ENCODE measurements at regions not wholly inside any gene's neighbourhood (a gene's known extent, or its start where the extent isn't known, plus 50 kb on each side); places are given as distances from the start of the nearest gene placed in this dataset.
"Not testable (repeated sequence)": the region's sequence is repeated elsewhere in the genome, so short reads cannot be mapped to it uniquely, and the experiment has no call there.

GRCh38 chr3:154973851-154974250, 106.3 kb upstream of the MME start:
- DNase-seq = no peak

GRCh38 chr3:154972951-154973350, 107.2 kb upstream of the MME start:
- DNase-seq = no peak

- peak; percentile 23 to 70 for DNase-seq
These were observed 108.3 kb upstream of the MME start for GRCh38 chr3:154971771-154972326.

GRCh38 chr3:154971341-154971740, 108.8 kb upstream of the MME start:
- DNase-seq = peak; percentile 8 to 11

GRCh38 chr3:154970797-154971196, 109.3 kb upstream of the MME start:
- peak; percentile 63 to 90 for DNase-seq

GRCh38 chr3:154969366-154969765, 110.8 kb upstream of the MME start:
- DNase-seq = no peak

- DNase-seq = no peak
These were observed 113.0 kb upstream of the MME start for GRCh38 chr3:154967090-154967489.

- no peak for DNase-seq
These were observed 123.3 kb upstream of the MME start for GRCh38 chr3:154956815-154957214.

- DNase-seq = no peak
These were observed 124.1 kb upstream of the MME start for GRCh38 chr3:154955907-154956533.

GRCh38 chr3:154954757-154955156, 125.4 kb upstream of the MME start:
- DNase-seq = peak; percentile 62 to 64

GRCh38 chr3:154953538-154953937, 126.6 kb upstream of the MME start:
- DNase-seq = no peak

GRCh38 chr3:154952553-154952952, 127.6 kb upstream of the MME start:
- DNase-seq = no peak

- DNase-seq = no peak
These were observed 136.1 kb upstream of the MME start for GRCh38 chr3:154943981-154944380.

GRCh38 chr3:154942827-154943226, 137.3 kb upstream of the MME start:
- no peak for DNase-seq

- no peak for DNase-seq
These were observed 143.9 kb upstream of the MME start for GRCh38 chr3:154936196-154936595.

GRCh38 chr3:154933581-154933980, 146.5 kb upstream of the MME start:
- DNase-seq = no peak

GRCh38 chr3:154932633-154933032, 147.5 kb upstream of the MME start:
- no peak for DNase-seq

- no peak for DNase-seq
These were observed 148.6 kb upstream of the MME start for GRCh38 chr3:154931484-154931883.

- no peak for DNase-seq
These were observed 153.4 kb upstream of the MME start for GRCh38 chr3:154926721-154927120.

GRCh38 chr3:154921351-154921750, 158.8 kb upstream of the MME start:
- no peak for DNase-seq

GRCh38 chr3:154919226-154919625, 160.9 kb upstream of the MME start:
- no peak for DNase-seq

GRCh38 chr3:154904328-154904727, 175.8 kb upstream of the MME start:
- peak; percentile 13 to 17 for DNase-seq

- DNase-seq = not testable (repeated sequence)
These were observed 177.6 kb upstream of the MME start for GRCh38 chr3:154902495-154902894.

GRCh38 chr3:154901278-154901677, 178.8 kb upstream of the MME start:
- no peak for DNase-seq

GRCh38 chr3:154900816-154901215, 179.3 kb upstream of the MME start:
- no peak for DNase-seq

Data from inflammatory macrophage (primary cell).